ENCODE measurements at regions not wholly inside any gene's neighbourhood (a gene's known extent, or its start where the extent isn't known, plus 50 kb on each side); places are given as distances from the start of the nearest gene placed in this dataset.

- TF ChIP-seq REST (IDR thresholded peaks at IDR 0.05; ENCODE audit: low read depth, low read length) (no peak), ELF1 (IDR thresholded peaks at IDR 0.05) (no peak), GABPA (IDR thresholded peaks at IDR 0.05; ENCODE audit: low read depth) (no peak), USF1 (IDR thresholded peaks at IDR 0.05; ENCODE audit: borderline replicate concordance, low read depth) (no peak)
Observed at GRCh38 chr5:15441433-15442192, 58.4 kb upstream of the FBXL7 start (continued).

GRCh38 chr5:15440434-15440833 lies 59.5 kb upstream of the FBXL7 start:
- no peaks in the 10 kb centered on the region for H3F3A ChIP-seq (replicated peaks; ENCODE audit: insufficient read depth)
- H3K36me3 ChIP-seq (replicated peaks in 1 of 2; ENCODE audit: control insufficient read depth in 1 of 2, insufficient read depth in 2 of 2, low read length in 1 of 2): no peaks in the 10 kb centered on the region
- H3K9ac ChIP-seq: no peak overlapping the region
- POLR2A ChIA-PET: no interaction called here
- H3K79me2 ChIP-seq (ENCODE audit: insufficient read depth): no peaks in the 10 kb centered on the region
- 49% methylated on average over 5 of the region's 5 CpGs for WGBS (ENCODE audit: low lambda C conversion rate)
- H3K4me2 ChIP-seq: no peak overlapping the region
- H3K4me3 ChIP-seq (ENCODE audit: low read depth in 2 of 2, low read length in 1 of 2): no peak overlapping the region
- H3K27ac ChIP-seq (ENCODE audit: low read depth in 2 of 2, low read length in 1 of 2): no peak overlapping the region
- H3K27me3 ChIP-seq (ENCODE audit: insufficient read depth): no peaks in the 10 kb centered on the region; the same call in 1 of the 2 replicates
- H3K4me1 ChIP-seq (ENCODE audit: control insufficient read depth in 1 of 2, insufficient read depth in 2 of 2, low read depth in 1 of 2, low read length in 1 of 2): no peaks in the 10 kb centered on the region
- no peaks in the 10 kb centered on the region for H3K9me3 ChIP-seq
- no peak for DNase-seq
- TF ChIP-seq MEF2A (IDR thresholded peaks at IDR 0.05; ENCODE audit: borderline replicate concordance, low read depth) (no peak), USF2 (IDR thresholded peaks at IDR 0.05; ENCODE audit: borderline replicate concordance, low read depth, low read length) (no peak), EZH2phosphoT487 (IDR thresholded peaks at IDR 0.05; ENCODE audit: borderline replicate concordance, low read depth) (no peak), NFIC (IDR thresholded peaks at IDR 0.05; ENCODE audit: borderline replicate concordance) (no peak)
- H2AFZ ChIP-seq (ENCODE audit: low read depth): no peak overlapping the region
- no peaks in the 10 kb centered on the region for H3K9me2 ChIP-seq
- no peaks in the 10 kb centered on the region for H4K20me1 ChIP-seq (ENCODE audit: insufficient read depth)
- CTCF ChIA-PET: interaction anchor here (1.3 to 1.4 kb wide), 2 partner anchors 11 kb away, joined by 3 to 4 read pairs; no protein-coding TSS in a partner anchor

- CTCF ChIA-PET: interaction anchor here (1.4 kb wide), 1 partner anchor 11 kb away, joined by 4 read pairs; no protein-coding TSS in a partner anchor
- WGBS (ENCODE audit: low lambda C conversion rate): 23% methylated on average over 1 of the region's 1 CpG
- TF ChIP-seq JUND (IDR thresholded peaks at IDR 0.05): no peak
- TF ChIP-seq TAF1 (IDR thresholded peaks at IDR 0.05; ENCODE audit: borderline replicate concordance, low read depth, low read length): no peak
- TF ChIP-seq NRF1 (IDR thresholded peaks at IDR 0.05; ENCODE audit: low read depth, low read length): no peak
- TF ChIP-seq SMC3 (IDR thresholded peaks at IDR 0.05; ENCODE audit: low read depth, low read length): no peak
- TF ChIP-seq FOXM1 (IDR thresholded peaks at IDR 0.05; ENCODE audit: low read depth): no peak
- no peak for TF ChIP-seq RXRA (IDR thresholded peaks at IDR 0.05; ENCODE audit: borderline replicate concordance, low read depth)
- TF ChIP-seq POLR2AphosphoS5 (IDR thresholded peaks at IDR 0.05; ENCODE audit: low read depth, low read length): no peak
- TF ChIP-seq CTCF (IDR thresholded peaks at IDR 0.05): no peak
- no peak for TF ChIP-seq RCOR1 (IDR thresholded peaks at IDR 0.05; ENCODE audit: low read length)
- no peak for TF ChIP-seq TEAD4 (IDR thresholded peaks at IDR 0.05; ENCODE audit: borderline replicate concordance, insufficient read depth)
- no peak for TF ChIP-seq FOSL2 (IDR thresholded peaks at IDR 0.05; ENCODE audit: borderline replicate concordance, low read depth)
Observed at GRCh38 chr5:15439801-15440200, 60.2 kb upstream of the FBXL7 start.

More at GRCh38 chr5:15439801-15440200, 60.2 kb upstream of the FBXL7 start:
- H2AFZ ChIP-seq (ENCODE audit: low read depth): no peak overlapping the region
- H3K79me2 ChIP-seq (ENCODE audit: insufficient read depth): no peaks in the 10 kb centered on the region
- H3K4me2 ChIP-seq: no peak overlapping the region
- no peaks in the 10 kb centered on the region for H3K9me3 ChIP-seq
- H3F3A ChIP-seq (replicated peaks; ENCODE audit: insufficient read depth): no peaks in the 10 kb centered on the region
- no peaks in the 10 kb centered on the region for H3K36me3 ChIP-seq (replicated peaks in 1 of 2; ENCODE audit: control insufficient read depth in 1 of 2, insufficient read depth in 2 of 2, low read length in 1 of 2)
- no peak overlapping the region for H3K9ac ChIP-seq
- H3K27ac ChIP-seq (ENCODE audit: low read depth in 2 of 2, low read length in 1 of 2): no peak overlapping the region
- H3K4me1 ChIP-seq (ENCODE audit: control insufficient read depth in 1 of 2, insufficient read depth in 2 of 2, low read depth in 1 of 2, low read length in 1 of 2): no peaks in the 10 kb centered on the region
- POLR2A ChIA-PET: no interaction called here
- H3K4me3 ChIP-seq (ENCODE audit: low read depth in 2 of 2, low read length in 1 of 2): no peak overlapping the region
- H3K27me3 ChIP-seq (ENCODE audit: insufficient read depth): no peaks in the 10 kb centered on the region; the same call in 1 of the 2 replicates
- no peaks in the 10 kb centered on the region for H3K9me2 ChIP-seq
- H4K20me1 ChIP-seq (ENCODE audit: insufficient read depth): no peaks in the 10 kb centered on the region
- DNase-seq: no peak

Measured in SK-N-SH (cell line).